NB4 (cell line): ENCODE measurements at regions not wholly inside any gene's neighbourhood (a gene's known extent, or its start where the extent isn't known, plus 50 kb on each side); places are given as distances from the start of the nearest gene placed in this dataset.

Experiments used
- MYC ChIP-seq: IDR thresholded peaks from 2 replicates; pipeline ENCODE4 v1.6.1; 2011; ENCODE audit warnings: low read depth, low read length
- POLR2A ChIP-seq: IDR thresholded peaks from 2 replicates; pipeline ENCODE4 v1.6.1; 2011; ENCODE audit warnings: mild to moderate bottlenecking; ENCODE audit not compliant: insufficient read length; ENCODE audit errors: extremely low read depth
- TF ChIP-seq, protein P1 (sequence below): IDR thresholded peaks from one replicate; pipeline ENCODE4 v1.5.1; 2012; ENCODE audit warnings: low read depth, low read length
- TF ChIP-seq, protein P2 (sequence below): IDR thresholded peaks from 2 replicates; pipeline ENCODE4 v1.6.1; 2011; ENCODE audit warnings: low read depth, low read length

DNA sequence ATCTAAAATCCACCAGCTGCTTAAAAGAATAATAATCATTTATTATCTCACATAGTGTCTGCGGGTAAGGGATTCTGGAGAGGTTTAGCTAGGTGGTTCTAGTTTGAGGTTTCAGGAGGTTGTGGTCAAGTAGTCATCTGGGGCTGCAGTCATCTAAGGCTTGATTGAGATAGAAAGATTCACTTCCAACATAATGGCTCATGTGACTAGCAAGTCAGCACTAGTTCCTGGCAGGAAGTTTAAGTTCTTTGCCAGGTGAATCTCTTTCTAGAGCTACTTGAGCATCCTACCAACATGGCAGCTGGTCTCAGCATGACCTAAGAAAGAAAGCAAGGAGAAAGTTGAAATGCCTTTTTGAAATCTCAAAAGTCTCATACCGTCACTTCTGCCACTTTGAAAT lies 128.8 kb downstream of the EDN1 start:
- TF ChIP-seq, protein P1, sequence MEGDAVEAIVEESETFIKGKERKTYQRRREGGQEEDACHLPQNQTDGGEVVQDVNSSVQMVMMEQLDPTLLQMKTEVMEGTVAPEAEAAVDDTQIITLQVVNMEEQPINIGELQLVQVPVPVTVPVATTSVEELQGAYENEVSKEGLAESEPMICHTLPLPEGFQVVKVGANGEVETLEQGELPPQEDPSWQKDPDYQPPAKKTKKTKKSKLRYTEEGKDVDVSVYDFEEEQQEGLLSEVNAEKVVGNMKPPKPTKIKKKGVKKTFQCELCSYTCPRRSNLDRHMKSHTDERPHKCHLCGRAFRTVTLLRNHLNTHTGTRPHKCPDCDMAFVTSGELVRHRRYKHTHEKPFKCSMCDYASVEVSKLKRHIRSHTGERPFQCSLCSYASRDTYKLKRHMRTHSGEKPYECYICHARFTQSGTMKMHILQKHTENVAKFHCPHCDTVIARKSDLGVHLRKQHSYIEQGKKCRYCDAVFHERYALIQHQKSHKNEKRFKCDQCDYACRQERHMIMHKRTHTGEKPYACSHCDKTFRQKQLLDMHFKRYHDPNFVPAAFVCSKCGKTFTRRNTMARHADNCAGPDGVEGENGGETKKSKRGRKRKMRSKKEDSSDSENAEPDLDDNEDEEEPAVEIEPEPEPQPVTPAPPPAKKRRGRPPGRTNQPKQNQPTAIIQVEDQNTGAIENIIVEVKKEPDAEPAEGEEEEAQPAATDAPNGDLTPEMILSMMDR = no peak
- TF ChIP-seq POLR2A (no peak), MYC (no peak)
- TF ChIP-seq, protein P2, sequence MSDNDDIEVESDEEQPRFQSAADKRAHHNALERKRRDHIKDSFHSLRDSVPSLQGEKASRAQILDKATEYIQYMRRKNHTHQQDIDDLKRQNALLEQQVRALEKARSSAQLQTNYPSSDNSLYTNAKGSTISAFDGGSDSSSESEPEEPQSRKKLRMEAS = no peak
